ENCODE measurements at regions not wholly inside any gene's neighbourhood (a gene's known extent, or its start where the extent isn't known, plus 50 kb on each side); places are given as distances from the start of the nearest gene placed in this dataset.

- H3K79me2 ChIP-seq (ENCODE audit: insufficient read depth, low read length), result no peaks in the 10 kb centered on the region
- no peaks in the 10 kb centered on the region for H4K20me1 ChIP-seq (ENCODE audit: insufficient read depth, low read length)
- H2AFZ ChIP-seq (ENCODE audit: low read depth, low read length), result no peak overlapping the region
- H3K4me3 ChIP-seq (ENCODE audit: insufficient read depth, low read depth, low read length), result no peak overlapping the region
- no peaks in the 10 kb centered on the region for H3K36me3 Mint-ChIP-seq (ENCODE audit: low read depth, unreplicated experiment)
- no peak for DNase-seq (ENCODE audit: low read depth)
- H3K27me3 Mint-ChIP-seq (ENCODE audit: low read depth, unreplicated experiment), result peaks cover 26% of the 10 kb centered on the region
- H3K27ac Mint-ChIP-seq (ENCODE audit: unreplicated experiment), result no peak overlapping the region
- no peak overlapping the region for H3K4me3 Mint-ChIP-seq (ENCODE audit: unreplicated experiment)
- no peaks in the 10 kb centered on the region for H3K4me1 ChIP-seq (ENCODE audit: insufficient read depth, low read length)
- FAIRE-seq, result no peak
- H3K9me3 ChIP-seq (ENCODE audit: insufficient read depth, low read depth, low read length), result no peaks in the 10 kb centered on the region
- H3K27me3 ChIP-seq (ENCODE audit: insufficient read depth, low read length), result no peaks in the 10 kb centered on the region
- H3K9ac ChIP-seq (ENCODE audit: low read length), result no peak overlapping the region
- H3K4me2 ChIP-seq (ENCODE audit: low read length), result no peak overlapping the region
- no peak overlapping the region for H3K27ac ChIP-seq (ENCODE audit: low read depth, low read length)
- peaks cover 16% of the 10 kb centered on the region for H3K9me3 Mint-ChIP-seq (ENCODE audit: unreplicated experiment)
- H3K4me1 Mint-ChIP-seq (ENCODE audit: low read depth, unreplicated experiment), result peaks cover 1% of the 10 kb centered on the region
- H3K36me3 ChIP-seq (ENCODE audit: insufficient read depth, low read length), result no peaks in the 10 kb centered on the region
- TF ChIP-seq CTCF (IDR thresholded peaks at IDR 0.05; ENCODE audit: insufficient read depth, low read depth, low read length), result no peak
- TF ChIP-seq EZH2 (IDR thresholded peaks at IDR 0.05; ENCODE audit: insufficient read depth, low read length), result no peak
Observed at GRCh38 chr11:19603771-19604170, 108.9 kb upstream of the NAV2 start.

- H3K9ac ChIP-seq (ENCODE audit: low read length), result no peak overlapping the region
- peaks cover 16% of the 10 kb centered on the region for H3K9me3 Mint-ChIP-seq (ENCODE audit: unreplicated experiment)
- no peaks in the 10 kb centered on the region for H3K36me3 ChIP-seq (ENCODE audit: insufficient read depth, low read length)
- TF ChIP-seq EZH2 (IDR thresholded peaks at IDR 0.05; ENCODE audit: insufficient read depth, low read length), result no peak
- TF ChIP-seq CTCF (IDR thresholded peaks at IDR 0.05; ENCODE audit: insufficient read depth, low read depth, low read length), result no peak
- H4K20me1 ChIP-seq (ENCODE audit: insufficient read depth, low read length), result no peaks in the 10 kb centered on the region
- H3K79me2 ChIP-seq (ENCODE audit: insufficient read depth, low read length), result no peaks in the 10 kb centered on the region
- H3K4me1 ChIP-seq (ENCODE audit: insufficient read depth, low read length), result peaks cover 7% of the 10 kb centered on the region
- H3K9me3 ChIP-seq (ENCODE audit: insufficient read depth, low read depth, low read length), result no peaks in the 10 kb centered on the region
- no peak overlapping the region for H3K4me3 ChIP-seq (ENCODE audit: insufficient read depth, low read depth, low read length)
- no peak overlapping the region for H3K27ac Mint-ChIP-seq (ENCODE audit: unreplicated experiment)
- H3K36me3 Mint-ChIP-seq (ENCODE audit: low read depth, unreplicated experiment), result no peaks in the 10 kb centered on the region
- H3K27ac ChIP-seq (ENCODE audit: low read depth, low read length), result no peak overlapping the region
- H3K4me2 ChIP-seq (ENCODE audit: low read length), result no peak overlapping the region
- H3K4me1 Mint-ChIP-seq (ENCODE audit: low read depth, unreplicated experiment), result peaks cover 8% of the 10 kb centered on the region
- H3K27me3 ChIP-seq (ENCODE audit: insufficient read depth, low read length), result no peaks in the 10 kb centered on the region
- FAIRE-seq (no peak), DNase-seq (ENCODE audit: low read depth) (no peak)
- H2AFZ ChIP-seq (ENCODE audit: low read depth, low read length), result no peak overlapping the region
- no peak overlapping the region for H3K4me3 Mint-ChIP-seq (ENCODE audit: unreplicated experiment)
- H3K27me3 Mint-ChIP-seq (ENCODE audit: low read depth, unreplicated experiment), result peaks cover 28% of the 10 kb centered on the region
Observed at GRCh38 chr11:19602891-19603290, 109.7 kb upstream of the NAV2 start.

GRCh38 chr11:19602406-19602805 is 110.2 kb upstream of the NAV2 start:
- Histone ChIP-seq H4K20me1 (ENCODE audit: insufficient read depth, low read length) (no peaks in the 10 kb centered on the region), H2AFZ (ENCODE audit: low read depth, low read length) (no peak overlapping the region), H3K9me3 (ENCODE audit: insufficient read depth, low read depth, low read length) (no peaks in the 10 kb centered on the region), H3K4me2 (ENCODE audit: low read length) (no peak overlapping the region), H3K27me3 (ENCODE audit: insufficient read depth, low read length) (no peaks in the 10 kb centered on the region), H3K9ac (ENCODE audit: low read length) (no peak overlapping the region), H3K36me3 (ENCODE audit: insufficient read depth, low read length) (no peaks in the 10 kb centered on the region), H3K4me3 (ENCODE audit: insufficient read depth, low read depth, low read length) (no peak overlapping the region), H3K4me1 (ENCODE audit: insufficient read depth, low read length) (peaks cover 12% of the 10 kb centered on the region), H3K79me2 (ENCODE audit: insufficient read depth, low read length) (no peaks in the 10 kb centered on the region), H3K27ac (ENCODE audit: low read depth, low read length) (no peak overlapping the region)
- no peak for FAIRE-seq
- H3K4me1 Mint-ChIP-seq (ENCODE audit: low read depth, unreplicated experiment), result peaks cover 13% of the 10 kb centered on the region
- H3K27ac Mint-ChIP-seq (ENCODE audit: unreplicated experiment), result no peak overlapping the region
- DNase-seq (ENCODE audit: low read depth), result no peak
- H3K4me3 Mint-ChIP-seq (ENCODE audit: unreplicated experiment), result no peak overlapping the region
- H3K27me3 Mint-ChIP-seq (ENCODE audit: low read depth, unreplicated experiment), result peaks cover 28% of the 10 kb centered on the region
- no peaks in the 10 kb centered on the region for H3K36me3 Mint-ChIP-seq (ENCODE audit: low read depth, unreplicated experiment)
- H3K9me3 Mint-ChIP-seq (ENCODE audit: unreplicated experiment), result peaks cover 16% of the 10 kb centered on the region
- TF ChIP-seq EZH2 (IDR thresholded peaks at IDR 0.05; ENCODE audit: insufficient read depth, low read length) (no peak), CTCF (IDR thresholded peaks at IDR 0.05; ENCODE audit: insufficient read depth, low read depth, low read length) (no peak)
